Endothelial cell of umbilical vein (primary cell): ENCODE measurements at regions not wholly inside any gene's neighbourhood (a gene's known extent, or its start where the extent isn't known, plus 50 kb on each side); places are given as distances from the start of the nearest gene placed in this dataset.

ENCODE experiments used
- BruUV-seq: library from RNA; stranded (reverse); fragments of 400-500 nt; replicated peaks from 2 replicates; lab custom pipeline; 2021; lab: Mats Ljungman, UMichigan
- CTCF ChIA-PET: fragments of 300-600, 350-600 bp; sonication (Branson Sonifier 250); formaldehyde crosslinking; loops from one replicate; lab custom pipeline; 2021; ENCODE audit warnings: antibody characterized with exemption, inconsistent platforms; lab: Charles Lee
- POLR2A ChIA-PET: fragments of 300-600, 350-600 bp; sonication (Branson Sonifier 250); formaldehyde crosslinking; loops from one replicate; lab custom pipeline; 2021; ENCODE audit warnings: antibody characterized with exemption, inconsistent platforms; lab: Charles Lee
- DNase-seq: peaks from one replicate; pipeline ENCODE4 v3.0.0-alpha.2; 2011; ENCODE audit warnings: low read depth, low spot score
- FAIRE-seq: peaks from 2 replicates; lab custom pipeline; 2011; peaks lifted over from hg19 to GRCh38; lab: Jason Lieb, UNC
- H2AFZ ChIP-seq: 2 replicates; pipeline ENCODE4 v1.6.0; 2012; ENCODE audit warnings: low read depth, low read length, control low read depth, inconsistent platforms
- H3K27ac ChIP-seq: 2 replicates; pipeline ENCODE4 v1.5.1; 2011; ENCODE audit warnings: low read depth, mild to moderate bottlenecking, control low read depth, low read length, moderate library complexity; ENCODE audit not compliant: insufficient read depth
- H3K27me3 ChIP-seq, 2 experiments: 2 replicates each; pipeline versions ENCODE4 v1.6.0 to v1.6.1; 2011; ENCODE audit warnings: low read length in 2 of 2, mixed read lengths in 1 of 2; ENCODE audit not compliant: control insufficient read depth in 2 of 2, insufficient read depth in 2 of 2
- H3K36me3 ChIP-seq, 2 experiments: 2 replicates in 1 of 2; 3 replicates in 1 of 2; pipeline ENCODE4 v1.5.1; 2011; ENCODE audit warnings: low read length in 2 of 2, mild to moderate bottlenecking in 1 of 2, moderate library complexity in 1 of 2; ENCODE audit not compliant: control insufficient read depth in 2 of 2, insufficient read depth in 2 of 2; ENCODE audit errors: extremely low read depth in 1 of 2
- H3K4me1 ChIP-seq: 3 replicates; pipeline ENCODE4 v1.5.1; 2011; ENCODE audit warnings: mild to moderate bottlenecking, low read length; ENCODE audit not compliant: control insufficient read depth, insufficient read depth; ENCODE audit errors: extremely low read depth
- H3K4me2 ChIP-seq: 2 replicates; pipeline ENCODE4 v1.6.1; 2011; ENCODE audit warnings: low read length, control low read depth, mixed read lengths; ENCODE audit not compliant: insufficient read depth
- H3K4me3 ChIP-seq, 3 experiments: fragments of 200-600 bp in 1 of 3; sonication (generic), shearing (Covaris generic) in 1 of 3; replicated peaks in 1 of 3; 2 replicates each; pipeline ENCODE4 v1.5.1; 2011 to 2016; ENCODE audit warnings: control low read depth in 3 of 3, low read length in 3 of 3, mild to moderate bottlenecking in 2 of 3, inconsistent platforms in 1 of 3, low read depth in 1 of 3, moderate library complexity in 1 of 3; ENCODE audit not compliant: insufficient read depth in 1 of 3
- H3K79me2 ChIP-seq: 2 replicates; pipeline ENCODE4 v1.6.0; 2012; ENCODE audit warnings: low read length, inconsistent platforms; ENCODE audit not compliant: control insufficient read depth, insufficient read depth
- H3K9ac ChIP-seq: replicated peaks from 2 replicates; pipeline ENCODE3; 2011; ENCODE audit warnings: low read length, control low read depth; ENCODE audit not compliant: insufficient read depth; ENCODE audit errors: extremely low read depth
- H3K9me1 ChIP-seq: replicated peaks from 3 replicates; pipeline ENCODE4 v1.6.0; 2011; ENCODE audit warnings: mild to moderate bottlenecking, low read length; ENCODE audit not compliant: control insufficient read depth, insufficient read depth; ENCODE audit errors: extremely low read depth
- H3K9me3 ChIP-seq: replicated peaks from 2 replicates; pipeline ENCODE4 v1.5.1; 2012; ENCODE audit warnings: low read length, inconsistent platforms; ENCODE audit not compliant: control insufficient read depth, insufficient read depth
- H4K20me1 ChIP-seq: replicated peaks from 2 replicates; pipeline ENCODE3; 2011; ENCODE audit warnings: mild to moderate bottlenecking, low read length; ENCODE audit not compliant: control insufficient read depth, insufficient read depth; ENCODE audit errors: extremely low read depth
- CTCF ChIP-seq, 2 donors: IDR thresholded peaks; 1 replicate in 1 of 2; 2 replicates in 1 of 2; pipeline ENCODE4 v1.5.1; 2011; ENCODE audit warnings: low read length in 2 of 2, mild to moderate bottlenecking in 2 of 2, moderate library complexity in 2 of 2, control low read depth in 1 of 2, inconsistent platforms in 1 of 2, low read depth in 1 of 2; ENCODE audit not compliant: insufficient read depth in 1 of 2; ENCODE audit errors: extremely low read depth in 1 of 2
- EZH2 ChIP-seq: IDR thresholded peaks from 2 replicates; pipeline ENCODE4 v1.6.1; 2012; ENCODE audit warnings: borderline replicate concordance, low read depth, mild to moderate bottlenecking, moderate library complexity, low read length, inconsistent platforms; ENCODE audit not compliant: severe bottlenecking
- FOS ChIP-seq: IDR thresholded peaks from 2 replicates; pipeline ENCODE4 v1.6.1; 2011; ENCODE audit warnings: mild to moderate bottlenecking, low read length, moderate library complexity, borderline replicate concordance; ENCODE audit not compliant: insufficient read depth
- GATA2 ChIP-seq: IDR thresholded peaks from 2 replicates; pipeline ENCODE4 v1.7.0; 2011; ENCODE audit warnings: low read depth, mild to moderate bottlenecking, moderate library complexity, mixed read lengths, low read length; ENCODE audit not compliant: insufficient read length, insufficient read depth
- JUN ChIP-seq: IDR thresholded peaks from 2 replicates; pipeline ENCODE4 v1.6.1; 2011; ENCODE audit warnings: borderline replicate concordance, low read depth; ENCODE audit not compliant: insufficient read length, insufficient read depth
- MAX ChIP-seq: IDR thresholded peaks from 2 replicates; pipeline ENCODE4 v1.6.1; 2011; ENCODE audit not compliant: insufficient read depth, insufficient read length
- MYC ChIP-seq: IDR thresholded peaks from one replicate; pipeline ENCODE4 v1.6.1; 2011; ENCODE audit warnings: mild to moderate bottlenecking, low read depth, low read length
- POLR2A ChIP-seq: IDR thresholded peaks from 2 replicates; pipeline ENCODE4 v1.6.1; 2012; ENCODE audit warnings: low read depth, mild to moderate bottlenecking, control low read depth, low read length
- POLR2AphosphoS5 ChIP-seq: IDR thresholded peaks from 2 replicates; pipeline ENCODE4 v1.6.1; 2012; ENCODE audit warnings: low read depth, mild to moderate bottlenecking, control low read depth, low read length, moderate library complexity; ENCODE audit not compliant: insufficient read depth
- dilution Hi-C: fragments of 300-500 bp; cut with MboI; formaldehyde crosslinking; loops from one replicate; pipeline ENCODE4 v1.15.0; 2019; ENCODE audit warnings: low sequenced_read_pairs; ENCODE audit not compliant: extremely low pct_ligation_motif_present
- intact Hi-C: fragments of 100-400 bp; cut with micrococcal nuclease; formaldehyde crosslinking; loops from one replicate; pipeline ENCODE4 v1.10.0; 2022

- no peak overlapping the region for H2AFZ ChIP-seq
- DNase-seq, result no peak
- H3K36me3 ChIP-seq, result no peaks in the 10 kb centered on the region
- H4K20me1 ChIP-seq, result no peaks in the 10 kb centered on the region
- no peaks in the 10 kb centered on the region for H3K27me3 ChIP-seq
- ChIA-PET POLR2A (no interaction called here), CTCF (no interaction called here)
- no peaks in the 10 kb centered on the region for H3K4me1 ChIP-seq
- no peak overlapping the region for H3K4me3 ChIP-seq
- FAIRE-seq, result no peak
- TF ChIP-seq POLR2AphosphoS5 (no peak), FOS (no peak), MYC (no peak), EZH2 (no peak), JUN (no peak), GATA2 (no peak), POLR2A (no peak), MAX (no peak), CTCF (IDR thresholded peaks at IDR 0.05; ENCODE audit: extremely low read depth in 1 of 2, insufficient read depth in 1 of 2, low read depth in 1 of 2, low read length in 2 of 2) (no peak)
- H3K4me2 ChIP-seq, result no peak overlapping the region
- BruUV-seq, result no TSS peak
- dilution Hi-C loops (no loop called here), intact Hi-C loops (no loop called here)
- H3K9me1 ChIP-seq, result no peaks in the 10 kb centered on the region
- no peak overlapping the region for H3K27ac ChIP-seq
- H3K9ac ChIP-seq, result no peak overlapping the region
- H3K9me3 ChIP-seq, result no peaks in the 10 kb centered on the region
- H3K79me2 ChIP-seq, result no peaks in the 10 kb centered on the region
Observed at GRCh38 chr11:22567759-22568158, 57.9 kb downstream of the FANCF start.
